ENCODE measurements at regions not wholly inside any gene's neighbourhood (a gene's known extent, or its start where the extent isn't known, plus 50 kb on each side); places are given as distances from the start of the nearest gene placed in this dataset.

- Histone ChIP-seq H3K79me2 (ENCODE audit: control insufficient read depth, insufficient read depth, low read length) (no peaks in the 10 kb centered on the region), H2AFZ (ENCODE audit: control insufficient read depth, low read length) (no peak overlapping the region), H3K27ac (ENCODE audit: control insufficient read depth, insufficient read depth, low read length) (peak overlapping the region; percentile 70), H3K27me3 (ENCODE audit: control insufficient read depth, extremely low read depth, insufficient read depth, low read length) (no peaks in the 10 kb centered on the region), H3K36me3 (ENCODE audit: control insufficient read depth in 2 of 2, extremely low read depth in 1 of 2, insufficient read depth in 2 of 2, low read length in 2 of 2) (no peaks in the 10 kb centered on the region), H3K4me2 (ENCODE audit: control insufficient read depth, extremely low read depth, insufficient read depth, low read depth, low read length) (peak overlapping the region; percentile 59), H3K9me3 (ENCODE audit: control insufficient read depth, low read depth, low read length) (no peaks in the 10 kb centered on the region), H3K4me3 (ENCODE audit: control insufficient read depth in 2 of 3, extremely low read depth in 1 of 3, insufficient read depth in 2 of 3, low read depth in 1 of 3, low read length in 3 of 3) (peak overlapping the region in 1 of 3 experiments; percentile 5), H3K9ac (ENCODE audit: control insufficient read depth, extremely low read depth, insufficient read depth, low read length) (no peak overlapping the region), H4K20me1 (ENCODE audit: control insufficient read depth, extremely low read depth, insufficient read depth, low read length) (no peaks in the 10 kb centered on the region), H3K9me1 (ENCODE audit: control insufficient read depth, extremely low read depth, insufficient read depth, low read length) (no peaks in the 10 kb centered on the region), H3K4me1 (ENCODE audit: control insufficient read depth, extremely low read depth, insufficient read depth, low read length) (peaks cover 42% of the 10 kb centered on the region)
- FAIRE-seq = no peak
- dilution Hi-C loops (cut with MboI; ENCODE audit: extremely low pct_ligation_motif_present, low sequenced_read_pairs) = no loop called here
- TF ChIP-seq CTCF (optimal IDR thresholded peaks at IDR 0.05 in 1 of 3, IDR thresholded peaks at IDR 0.05 in 1 of 3, conservative IDR thresholded peaks at IDR 0.05 in 1 of 3; ENCODE audit: extremely low read depth in 1 of 3, insufficient read depth in 2 of 3, low read length in 3 of 3) = no peak
- TF ChIP-seq EZH2 (IDR thresholded peaks at IDR 0.05; ENCODE audit: low read length) = no peak
- no peak for DNase-seq (ENCODE audit: low read depth, low spot score)
These were observed 300.0 kb downstream of the SPRY2 start for GRCh38 chr13:80040981-80041317.

GRCh38 chr13:80040196-80040980 lies 300.5 kb downstream of the SPRY2 start:
- no peaks in the 10 kb centered on the region for H3K36me3 ChIP-seq (ENCODE audit: control insufficient read depth in 2 of 2, extremely low read depth in 1 of 2, insufficient read depth in 2 of 2, low read length in 2 of 2)
- H3K9me3 ChIP-seq (ENCODE audit: control insufficient read depth, low read depth, low read length) = no peaks in the 10 kb centered on the region
- H3K27me3 ChIP-seq (ENCODE audit: control insufficient read depth, extremely low read depth, insufficient read depth, low read length) = no peaks in the 10 kb centered on the region
- H3K4me3 ChIP-seq (ENCODE audit: control insufficient read depth in 2 of 3, extremely low read depth in 1 of 3, insufficient read depth in 2 of 3, low read depth in 1 of 3, low read length in 3 of 3) = peak overlapping the region in 1 of 3 experiments; percentile 5
- no peak overlapping the region for H2AFZ ChIP-seq (ENCODE audit: control insufficient read depth, low read length)
- TF ChIP-seq EZH2 (IDR thresholded peaks at IDR 0.05; ENCODE audit: low read length) (no peak), CTCF (optimal IDR thresholded peaks at IDR 0.05 in 1 of 3, IDR thresholded peaks at IDR 0.05 in 1 of 3, conservative IDR thresholded peaks at IDR 0.05 in 1 of 3; ENCODE audit: extremely low read depth in 1 of 3, insufficient read depth in 2 of 3, low read length in 3 of 3) (no peak)
- FAIRE-seq = peak; percentile 100
- peaks cover 42% of the 10 kb centered on the region for H3K4me1 ChIP-seq (ENCODE audit: control insufficient read depth, extremely low read depth, insufficient read depth, low read length)
- DNase-seq (ENCODE audit: low read depth, low spot score) = peak; percentile 90
- H3K9ac ChIP-seq (ENCODE audit: control insufficient read depth, extremely low read depth, insufficient read depth, low read length) = no peak overlapping the region
- H3K9me1 ChIP-seq (ENCODE audit: control insufficient read depth, extremely low read depth, insufficient read depth, low read length) = no peaks in the 10 kb centered on the region
- dilution Hi-C loops (cut with MboI; ENCODE audit: extremely low pct_ligation_motif_present, low sequenced_read_pairs) = no loop called here
- H3K79me2 ChIP-seq (ENCODE audit: control insufficient read depth, insufficient read depth, low read length) = no peaks in the 10 kb centered on the region
- peak overlapping the region; percentile 70 for H3K27ac ChIP-seq (ENCODE audit: control insufficient read depth, insufficient read depth, low read length)
- H4K20me1 ChIP-seq (ENCODE audit: control insufficient read depth, extremely low read depth, insufficient read depth, low read length) = no peaks in the 10 kb centered on the region
- H3K4me2 ChIP-seq (ENCODE audit: control insufficient read depth, extremely low read depth, insufficient read depth, low read depth, low read length) = peak overlapping the region; percentile 59

Measured in keratinocyte (primary cell).